OCI-LY3 (cell line): ENCODE measurements at regions not wholly inside any gene's neighbourhood (a gene's known extent, or its start where the extent isn't known, plus 50 kb on each side); places are given as distances from the start of the nearest gene placed in this dataset.

Experiments used
- EZH2phosphoT487 ChIP-seq: fragments of 200-600 bp; shearing (Covaris generic); IDR thresholded peaks from 2 replicates; pipeline ENCODE4 v1.6.1; 2018; ENCODE audit warnings: antibody characterized with exemption, mixed run types, low read depth
- TF ChIP-seq, protein P1 (sequence below): fragments of 200-600, 300-600 bp; sonication (generic); IDR thresholded peaks from 2 replicates; pipeline ENCODE4 v1.5.1; 2014; ENCODE audit warnings: antibody characterized with exemption, low read length, low read depth

DNA sequence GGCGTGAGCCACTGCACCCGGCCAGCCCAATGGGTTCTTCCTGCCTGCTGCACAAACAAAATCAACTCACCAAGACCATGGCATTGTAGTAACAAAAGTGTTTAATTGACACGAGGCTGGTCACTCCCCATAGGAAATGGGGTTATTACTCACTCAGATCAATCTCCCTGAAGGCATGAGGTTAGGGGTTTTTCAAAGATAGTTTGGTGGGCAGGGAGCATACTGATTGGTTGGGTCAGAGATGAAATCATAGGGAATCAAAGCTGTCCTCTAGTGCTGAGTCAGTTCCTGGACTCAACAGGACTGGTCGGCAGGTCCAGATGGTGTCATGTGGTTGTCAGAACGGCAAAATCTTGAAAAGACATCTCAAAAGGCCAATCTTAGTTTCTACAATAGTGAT, 122.1 kb downstream of the TMEM17 start:
- TF ChIP-seq, protein P1, sequence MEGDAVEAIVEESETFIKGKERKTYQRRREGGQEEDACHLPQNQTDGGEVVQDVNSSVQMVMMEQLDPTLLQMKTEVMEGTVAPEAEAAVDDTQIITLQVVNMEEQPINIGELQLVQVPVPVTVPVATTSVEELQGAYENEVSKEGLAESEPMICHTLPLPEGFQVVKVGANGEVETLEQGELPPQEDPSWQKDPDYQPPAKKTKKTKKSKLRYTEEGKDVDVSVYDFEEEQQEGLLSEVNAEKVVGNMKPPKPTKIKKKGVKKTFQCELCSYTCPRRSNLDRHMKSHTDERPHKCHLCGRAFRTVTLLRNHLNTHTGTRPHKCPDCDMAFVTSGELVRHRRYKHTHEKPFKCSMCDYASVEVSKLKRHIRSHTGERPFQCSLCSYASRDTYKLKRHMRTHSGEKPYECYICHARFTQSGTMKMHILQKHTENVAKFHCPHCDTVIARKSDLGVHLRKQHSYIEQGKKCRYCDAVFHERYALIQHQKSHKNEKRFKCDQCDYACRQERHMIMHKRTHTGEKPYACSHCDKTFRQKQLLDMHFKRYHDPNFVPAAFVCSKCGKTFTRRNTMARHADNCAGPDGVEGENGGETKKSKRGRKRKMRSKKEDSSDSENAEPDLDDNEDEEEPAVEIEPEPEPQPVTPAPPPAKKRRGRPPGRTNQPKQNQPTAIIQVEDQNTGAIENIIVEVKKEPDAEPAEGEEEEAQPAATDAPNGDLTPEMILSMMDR: no peak
- TF ChIP-seq EZH2phosphoT487: no peak
